Stimulated activated naive CD8-positive, alpha-beta T cell treated with anti-CD3 and anti-CD28 coated beads, Interleukin-15, Interleukin-2, amounts not matched to agents 100 ng/mL and 50 ng/mL, for 24 hours (primary cell): ENCODE measurements at regions not wholly inside any gene's neighbourhood (a gene's known extent, or its start where the extent isn't known, plus 50 kb on each side); places are given as distances from the start of the nearest gene placed in this dataset.
"Not testable (repeated sequence)": the region's sequence is repeated elsewhere in the genome, so short reads cannot be mapped to it uniquely, and the experiment has no call there.

Experiments used
- H3K27ac Mint-ChIP-seq: one replicate; pipeline ENCODE4 v1.8.0; 2021; ENCODE audit warnings: mild to moderate bottlenecking, mixed read lengths
- H3K27me3 Mint-ChIP-seq: one replicate; pipeline ENCODE4 v1.8.0; 2021; ENCODE audit warnings: mixed read lengths
- H3K36me3 Mint-ChIP-seq: one replicate; pipeline ENCODE4 v1.8.0; 2021; ENCODE audit warnings: low read depth, mixed read lengths
- H3K4me1 Mint-ChIP-seq: one replicate; pipeline ENCODE4 v1.8.0; 2021; ENCODE audit warnings: low read depth, mixed read lengths
- H3K4me3 Mint-ChIP-seq: one replicate; pipeline ENCODE4 v1.8.0; 2021; ENCODE audit warnings: mild to moderate bottlenecking, mixed read lengths
- H3K9me3 Mint-ChIP-seq: one replicate; pipeline ENCODE4 v1.8.0; 2021; ENCODE audit warnings: mixed read lengths

DNA sequence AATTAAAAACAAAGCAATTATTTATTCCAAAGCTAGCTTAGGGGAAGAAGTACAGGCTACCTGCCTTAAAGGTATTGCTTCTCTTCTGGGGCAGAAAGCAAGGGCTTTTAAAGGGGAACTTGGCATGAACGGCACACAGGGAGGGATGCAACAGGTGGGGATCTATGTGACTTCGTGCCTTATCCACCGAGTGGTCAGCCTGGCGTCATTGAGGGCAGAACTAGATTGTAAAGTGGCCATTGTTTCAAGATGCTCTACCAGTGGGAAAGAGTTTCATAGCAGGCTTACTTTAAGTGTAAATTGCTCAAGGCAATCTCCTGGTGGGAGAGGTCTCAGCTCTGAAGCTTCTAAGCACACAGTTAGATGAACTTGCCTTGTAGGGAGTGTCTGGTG is 360.4 kb downstream of the ATP23 start:
- H3K4me1 Mint-ChIP-seq: no peaks in the 10 kb centered on the region
- no peaks in the 10 kb centered on the region for H3K27me3 Mint-ChIP-seq
- H3K9me3 Mint-ChIP-seq: no peaks in the 10 kb centered on the region
- H3K36me3 Mint-ChIP-seq: no peaks in the 10 kb centered on the region
- no peak overlapping the region for H3K27ac Mint-ChIP-seq
- no peak overlapping the region for H3K4me3 Mint-ChIP-seq

DNA sequence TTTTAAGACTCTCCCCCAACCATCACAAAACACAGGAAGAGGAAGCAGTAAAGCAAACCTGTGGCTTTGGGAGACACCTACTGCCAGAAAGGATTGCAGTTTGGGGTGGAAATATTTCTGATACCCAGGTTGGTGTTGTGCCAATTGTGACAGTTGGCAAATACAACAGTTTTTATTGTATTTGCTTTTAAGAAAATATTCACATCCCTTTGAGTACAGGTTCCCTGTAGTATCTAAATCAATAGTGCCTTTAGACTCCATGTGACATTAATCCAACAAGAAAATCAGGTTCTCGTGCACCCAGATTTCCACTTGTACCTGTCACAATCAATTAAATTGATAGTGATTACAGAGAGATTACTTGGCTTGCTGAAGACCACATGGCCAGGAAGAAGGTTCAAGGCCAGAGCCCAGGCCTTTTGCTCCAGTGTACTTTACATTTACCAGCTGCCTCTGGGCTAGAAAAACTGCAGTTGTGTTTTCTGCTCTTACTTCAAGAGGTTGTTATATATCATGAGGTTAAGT is 361.2 kb downstream of the ATP23 start:
- no peaks in the 10 kb centered on the region for H3K4me1 Mint-ChIP-seq
- no peaks in the 10 kb centered on the region for H3K36me3 Mint-ChIP-seq
- no peak overlapping the region for H3K4me3 Mint-ChIP-seq
- no peak overlapping the region for H3K27ac Mint-ChIP-seq
- peaks cover 1% of the 10 kb centered on the region for H3K9me3 Mint-ChIP-seq
- no peaks in the 10 kb centered on the region for H3K27me3 Mint-ChIP-seq

DNA sequence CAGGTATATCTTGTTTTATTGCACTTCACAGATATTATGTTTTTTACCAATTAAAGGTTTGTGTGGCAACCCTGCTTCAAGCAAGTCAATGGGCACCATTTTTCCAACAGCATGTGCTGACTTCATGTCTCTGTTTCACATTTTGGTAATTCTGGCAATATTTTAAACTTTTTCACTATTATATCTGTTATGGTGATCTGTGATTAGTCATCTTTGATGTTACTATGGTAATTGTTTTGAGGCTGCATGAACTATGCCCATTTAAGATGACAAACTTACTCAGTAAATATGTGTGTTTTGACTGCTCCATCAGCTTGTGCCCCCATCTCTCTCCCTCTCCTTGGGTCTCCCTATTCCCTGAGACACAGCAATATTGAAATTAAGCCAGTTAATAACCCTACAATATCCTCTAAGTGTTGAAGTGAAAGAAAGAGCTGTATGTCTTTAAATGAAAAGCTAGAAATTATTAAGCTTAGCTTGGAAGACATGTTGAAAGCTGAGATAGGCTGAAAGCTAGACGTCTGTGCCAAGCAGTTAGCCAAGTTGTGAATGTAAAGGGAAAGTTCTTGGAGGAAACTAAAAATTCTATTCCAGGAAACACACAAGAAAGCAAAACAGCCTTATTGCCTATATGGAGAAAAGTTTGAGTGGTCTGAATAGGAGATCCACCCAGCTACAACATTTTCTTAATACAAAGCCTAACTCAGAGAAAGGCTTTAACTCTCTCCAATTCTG is 365.1 kb downstream of the ATP23 start:
- Mint-ChIP-seq H3K36me3 (no peaks in the 10 kb centered on the region), H3K27ac (no peak overlapping the region), H3K9me3 (peaks cover 4% of the 10 kb centered on the region), H3K4me3 (no peak overlapping the region), H3K4me1 (no peaks in the 10 kb centered on the region), H3K27me3 (no peaks in the 10 kb centered on the region)

DNA sequence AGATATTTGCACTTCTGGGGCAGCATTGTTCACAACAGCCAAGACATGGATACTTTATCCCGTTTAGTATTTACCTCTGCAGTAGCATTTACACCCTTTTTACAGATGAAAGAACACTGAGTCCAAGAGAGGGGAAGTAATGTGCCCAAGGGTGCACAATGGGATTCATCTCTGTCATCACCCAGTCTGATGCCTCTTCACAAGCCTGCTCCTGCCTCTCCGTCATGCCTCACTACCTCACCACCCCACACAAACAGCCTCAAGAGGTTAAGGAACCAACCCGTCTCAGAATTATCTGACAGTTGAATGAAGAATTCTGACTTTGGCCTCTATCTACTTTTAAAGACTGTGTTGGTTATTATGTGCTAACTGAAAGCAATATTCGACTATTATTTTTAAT is 368.4 kb downstream of the ATP23 start:
- no peaks in the 10 kb centered on the region for H3K36me3 Mint-ChIP-seq
- H3K4me3 Mint-ChIP-seq: no peak overlapping the region
- H3K27ac Mint-ChIP-seq: no peak overlapping the region
- no peaks in the 10 kb centered on the region for H3K27me3 Mint-ChIP-seq
- H3K9me3 Mint-ChIP-seq: peaks cover 4% of the 10 kb centered on the region
- H3K4me1 Mint-ChIP-seq: no peaks in the 10 kb centered on the region

DNA sequence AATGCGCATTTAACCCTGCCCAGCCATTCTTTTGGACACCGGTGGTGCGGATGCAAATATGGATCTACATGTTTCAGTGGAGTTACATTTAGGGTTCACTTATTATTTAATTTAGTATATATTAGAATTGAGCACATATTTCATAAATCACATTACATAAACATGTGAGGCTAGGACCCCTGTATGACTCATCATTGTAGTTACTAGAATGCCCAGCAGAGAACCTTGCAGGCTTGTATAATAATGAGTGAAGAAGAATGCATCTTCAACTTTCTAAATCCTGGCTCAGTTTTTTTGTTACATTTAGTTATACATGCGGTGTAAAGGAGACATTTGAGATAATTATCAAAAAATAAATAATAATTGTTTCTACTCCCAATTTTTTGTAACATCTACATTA is 369.0 kb downstream of the ATP23 start:
- H3K4me3 Mint-ChIP-seq: no peak overlapping the region
- peaks cover 4% of the 10 kb centered on the region for H3K9me3 Mint-ChIP-seq
- H3K4me1 Mint-ChIP-seq: no peaks in the 10 kb centered on the region
- H3K36me3 Mint-ChIP-seq: no peaks in the 10 kb centered on the region
- no peak overlapping the region for H3K27ac Mint-ChIP-seq
- H3K27me3 Mint-ChIP-seq: no peaks in the 10 kb centered on the region

DNA sequence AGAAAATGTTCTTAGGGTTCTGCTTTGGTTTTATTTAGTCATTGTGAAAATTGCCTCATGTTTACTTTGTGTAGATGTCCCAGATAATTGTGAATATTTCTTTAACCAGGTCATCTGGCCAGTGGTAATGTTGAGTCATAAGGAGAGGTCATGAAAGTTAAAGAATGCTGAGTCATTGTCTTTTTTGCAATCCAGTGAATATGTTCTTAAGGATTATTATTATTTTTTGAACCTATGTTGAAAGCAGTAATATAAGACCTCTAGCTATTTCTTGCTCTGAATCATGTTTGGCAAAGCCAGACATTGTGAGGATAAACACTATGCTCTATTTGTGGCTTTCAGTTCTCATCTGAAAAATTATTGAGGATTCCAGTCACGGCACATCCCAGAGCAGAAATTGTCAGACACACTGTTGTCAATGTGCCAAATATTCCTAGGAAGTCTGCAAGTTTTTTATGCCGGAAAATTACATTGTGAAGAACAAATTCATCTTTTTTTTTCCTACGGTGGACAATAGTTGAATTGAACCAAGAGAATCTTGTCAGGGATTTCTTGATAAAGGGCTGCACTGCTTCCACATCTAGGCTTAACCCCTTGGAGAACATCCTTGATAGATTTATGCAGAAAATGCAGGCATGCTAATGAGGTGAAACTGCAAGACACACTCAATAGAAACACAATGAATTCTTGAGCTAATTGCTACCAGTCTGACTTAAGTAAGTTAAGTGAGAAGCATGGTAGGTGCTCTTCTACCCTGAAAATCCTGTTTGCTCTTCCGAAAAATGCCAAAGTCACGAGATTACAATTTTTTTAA is 369.6 kb downstream of the ATP23 start:
- Mint-ChIP-seq H3K27me3 (no peaks in the 10 kb centered on the region), H3K36me3 (no peaks in the 10 kb centered on the region), H3K4me1 (no peaks in the 10 kb centered on the region), H3K9me3 (peaks cover 4% of the 10 kb centered on the region), H3K4me3 (no peak overlapping the region), H3K27ac (no peak overlapping the region)

DNA sequence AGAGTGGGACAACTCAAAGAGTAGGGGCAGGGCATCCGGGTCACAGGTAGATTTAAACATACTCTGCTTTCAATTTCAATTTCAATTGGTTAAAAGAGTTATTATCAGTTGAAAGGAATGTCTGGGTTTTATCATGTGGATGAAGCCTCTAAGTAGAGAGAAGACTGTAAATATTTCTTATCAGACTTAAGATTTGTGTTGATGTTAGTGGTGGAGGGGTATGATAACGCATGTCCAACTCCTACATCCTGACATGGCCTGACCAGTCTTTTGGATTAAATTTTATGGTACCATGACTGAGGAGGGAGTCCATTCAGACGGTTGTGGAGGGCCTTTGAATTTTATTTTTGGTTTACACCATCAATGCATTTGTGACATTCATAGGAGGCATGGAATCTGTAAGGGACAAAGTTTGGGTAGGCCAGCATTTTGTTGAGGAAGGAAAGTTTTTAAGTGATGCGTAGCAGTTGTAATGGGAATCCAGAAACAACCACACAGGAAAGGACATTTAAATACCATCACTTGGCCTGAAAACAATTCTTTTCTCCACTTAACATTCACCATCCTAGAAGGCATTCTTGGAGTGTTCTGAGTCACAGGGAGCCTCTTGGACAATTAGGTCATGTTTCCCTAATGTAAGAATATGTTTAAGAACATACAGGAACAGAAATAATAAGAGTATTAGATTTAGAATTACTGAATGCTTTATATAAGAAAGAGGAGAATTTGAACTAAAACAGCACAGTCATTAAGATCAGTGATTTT is 371.9 kb downstream of the ATP23 start:
- Mint-ChIP-seq H3K27ac (no peak overlapping the region), H3K36me3 (no peaks in the 10 kb centered on the region), H3K4me3 (no peak overlapping the region), H3K27me3 (no peaks in the 10 kb centered on the region), H3K4me1 (no peaks in the 10 kb centered on the region), H3K9me3 (no peaks in the 10 kb centered on the region)

DNA sequence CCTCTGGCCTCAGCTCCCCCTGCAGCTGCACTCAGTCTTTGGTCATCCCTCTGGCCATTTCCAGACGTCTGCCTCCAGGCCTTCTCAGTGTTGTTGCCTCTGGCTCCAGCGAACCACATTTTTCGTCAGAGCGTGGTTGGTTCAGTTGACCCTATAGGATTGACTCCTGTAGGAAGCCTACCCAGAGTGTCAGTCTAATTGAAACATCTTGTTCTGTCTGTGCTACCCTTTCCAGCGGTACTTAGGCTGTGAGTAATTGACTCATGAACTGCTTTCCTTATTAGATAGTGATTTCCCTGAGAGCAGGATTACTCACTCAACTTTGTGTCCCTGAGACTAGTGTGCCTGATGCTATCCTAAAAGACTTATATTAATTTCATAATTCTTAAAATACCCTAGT is 373.2 kb downstream of the ATP23 start:
- Mint-ChIP-seq H3K36me3 (no peaks in the 10 kb centered on the region), H3K4me3 (no peak overlapping the region)

DNA sequence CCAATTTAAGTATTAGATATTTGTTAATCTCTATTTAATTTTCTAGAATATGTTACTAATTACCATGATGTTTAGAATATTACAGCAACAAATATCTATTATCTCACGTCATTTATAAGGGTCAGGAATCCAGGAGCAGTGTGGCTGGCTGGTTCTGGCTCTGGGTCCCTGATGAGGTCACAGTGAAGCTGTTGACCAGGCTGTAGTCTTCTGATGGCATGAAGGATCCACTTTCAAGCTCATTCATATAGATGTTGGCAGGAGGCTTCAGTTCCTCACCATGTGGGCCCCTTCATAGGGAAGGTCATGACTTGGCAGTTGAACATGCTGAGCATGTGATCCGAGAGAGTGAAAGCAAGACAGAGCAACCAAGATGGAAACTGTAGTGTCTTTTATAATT is 375.6 kb downstream of the ATP23 start:
- Mint-ChIP-seq H3K9me3 (no peaks in the 10 kb centered on the region), H3K36me3 (no peaks in the 10 kb centered on the region), H3K4me3 (no peak overlapping the region), H3K4me1 (no peaks in the 10 kb centered on the region), H3K27ac (no peak overlapping the region), H3K27me3 (no peaks in the 10 kb centered on the region)

More for the DNA sequence above, 373.2 kb downstream of the ATP23 start:
- Mint-ChIP-seq H3K9me3 (no peaks in the 10 kb centered on the region), H3K4me1 (no peaks in the 10 kb centered on the region), H3K27ac (no peak overlapping the region), H3K27me3 (no peaks in the 10 kb centered on the region)

DNA sequence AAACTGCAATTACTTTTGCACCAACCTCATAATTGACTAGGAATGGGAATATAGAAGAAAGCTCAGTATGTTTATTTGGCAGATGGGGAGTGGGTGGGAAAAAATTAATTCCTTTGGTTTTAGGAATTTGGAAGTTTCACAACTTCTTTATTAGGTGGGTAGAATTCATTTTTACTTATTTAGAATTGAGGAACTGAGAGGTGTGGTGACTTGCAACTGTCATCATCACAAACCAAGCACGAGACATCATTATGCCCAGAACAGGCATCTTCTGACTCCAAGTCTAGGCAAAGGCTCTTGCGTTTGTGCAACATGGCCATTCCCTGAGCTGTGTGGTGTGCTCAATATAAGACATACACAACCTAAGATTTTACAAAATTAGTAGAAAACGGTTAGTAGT is 380.0 kb downstream of the ATP23 start:
- H3K27me3 Mint-ChIP-seq: no peaks in the 10 kb centered on the region
- H3K9me3 Mint-ChIP-seq: no peaks in the 10 kb centered on the region
- H3K4me3 Mint-ChIP-seq: no peak overlapping the region
- H3K36me3 Mint-ChIP-seq: no peaks in the 10 kb centered on the region
- no peaks in the 10 kb centered on the region for H3K4me1 Mint-ChIP-seq
- no peak overlapping the region for H3K27ac Mint-ChIP-seq

DNA sequence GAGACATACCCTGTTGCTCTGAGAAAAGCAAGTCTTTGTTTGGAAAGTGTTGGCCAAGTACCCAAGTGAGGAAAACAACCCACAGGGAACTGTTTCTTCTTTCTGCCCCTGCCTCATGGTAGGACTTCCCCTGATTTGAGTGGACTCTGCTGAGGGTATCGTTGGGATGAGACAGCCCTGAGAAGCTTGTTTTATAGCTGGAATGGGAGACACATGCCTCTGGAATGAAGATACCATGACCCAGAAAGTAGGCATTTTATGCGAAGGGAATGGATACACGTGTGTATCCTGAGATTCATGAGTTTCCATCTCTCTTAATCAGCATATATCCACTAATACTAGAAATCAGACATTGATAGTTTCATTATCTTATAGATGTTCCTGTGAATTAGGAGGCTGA is 382.3 kb downstream of the ATP23 start:
- Mint-ChIP-seq H3K27ac (no peak overlapping the region), H3K4me3 (no peak overlapping the region), H3K4me1 (no peaks in the 10 kb centered on the region), H3K27me3 (no peaks in the 10 kb centered on the region), H3K9me3 (no peaks in the 10 kb centered on the region), H3K36me3 (no peaks in the 10 kb centered on the region)

DNA sequence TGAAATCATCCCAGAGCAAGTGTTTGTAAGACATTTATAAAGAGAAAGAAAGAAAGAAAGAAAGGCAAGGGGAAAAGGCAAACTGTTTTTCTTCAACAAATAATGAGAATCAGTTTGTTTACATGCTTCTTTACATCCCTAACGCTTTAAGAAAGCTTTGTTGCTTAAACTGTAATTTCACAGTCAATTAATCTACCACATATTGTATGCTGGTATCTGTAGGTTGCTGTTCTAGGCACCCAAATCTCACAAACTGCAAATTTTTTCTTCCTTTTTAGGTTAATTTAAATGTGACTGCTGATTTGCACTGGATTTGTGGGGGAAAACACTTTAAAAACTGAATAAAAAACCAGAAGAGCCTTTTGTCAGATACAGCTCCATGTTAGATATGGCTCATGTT is 384.2 kb downstream of the ATP23 start:
- H3K4me3 Mint-ChIP-seq: no peak overlapping the region
- H3K27ac Mint-ChIP-seq: no peak overlapping the region
- H3K27me3 Mint-ChIP-seq: no peaks in the 10 kb centered on the region

DNA sequence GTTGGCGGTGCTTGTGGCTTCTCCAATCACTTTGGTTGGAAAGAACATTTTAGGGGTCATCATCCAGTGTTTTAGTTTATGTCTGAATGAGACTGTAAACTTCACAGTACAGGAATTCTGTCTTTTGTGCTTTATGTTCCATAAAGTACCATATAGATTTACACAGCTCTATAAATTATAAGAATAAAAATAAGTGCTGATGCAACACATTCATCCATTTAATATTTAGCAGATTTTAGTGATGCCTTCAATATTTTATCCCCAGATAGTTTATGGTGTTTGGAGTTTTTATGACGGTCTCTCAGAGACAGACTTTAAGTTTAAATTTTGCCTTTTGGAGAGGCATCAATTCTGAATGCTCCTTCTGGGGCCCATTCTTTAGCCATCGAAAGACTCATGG is 385.2 kb downstream of the ATP23 start:
- H3K4me3 Mint-ChIP-seq: no peak overlapping the region
- H3K9me3 Mint-ChIP-seq: no peaks in the 10 kb centered on the region
- H3K27ac Mint-ChIP-seq: no peak overlapping the region
- H3K27me3 Mint-ChIP-seq: no peaks in the 10 kb centered on the region
- H3K4me1 Mint-ChIP-seq: no peaks in the 10 kb centered on the region
- no peaks in the 10 kb centered on the region for H3K36me3 Mint-ChIP-seq

More for the DNA sequence above, 384.2 kb downstream of the ATP23 start:
- Mint-ChIP-seq H3K4me1 (no peaks in the 10 kb centered on the region), H3K36me3 (no peaks in the 10 kb centered on the region), H3K9me3 (no peaks in the 10 kb centered on the region)

DNA sequence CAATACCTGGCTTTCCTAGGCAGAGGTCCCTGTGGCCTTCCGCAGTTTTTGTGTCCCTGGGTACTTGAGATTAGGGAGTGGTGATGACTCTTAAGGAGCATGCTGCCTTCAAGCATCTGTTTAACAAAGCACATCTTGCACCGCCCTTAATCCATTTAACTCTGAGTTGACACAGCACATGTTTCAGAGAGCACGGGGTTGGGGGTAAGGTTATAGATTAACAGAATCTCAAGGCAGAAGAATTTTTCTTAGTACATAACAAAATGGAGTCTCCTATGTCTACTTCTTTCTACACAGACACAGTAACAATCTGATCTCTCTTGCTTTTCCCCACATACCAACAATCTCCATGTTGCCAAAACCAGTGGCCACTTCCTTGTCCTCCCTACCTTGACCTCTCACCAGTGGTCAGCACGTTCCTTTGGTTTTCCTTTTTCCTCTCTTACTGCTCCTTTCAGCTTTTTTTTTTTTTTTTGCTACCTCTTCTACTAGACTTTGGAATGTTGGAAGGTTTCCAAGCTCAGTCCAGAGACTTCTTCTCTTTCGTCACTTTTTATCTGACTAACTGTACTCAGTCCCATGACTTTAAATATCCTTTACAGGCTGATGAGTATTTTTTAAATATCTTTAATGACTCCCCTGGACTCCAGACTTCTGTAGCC is 395.3 kb downstream of the ATP23 start:
- not testable (repeated sequence) for H3K36me3 Mint-ChIP-seq, H3K9me3 Mint-ChIP-seq, H3K4me3 Mint-ChIP-seq, H3K27ac Mint-ChIP-seq, H3K27me3 Mint-ChIP-seq, H3K4me1 Mint-ChIP-seq

DNA sequence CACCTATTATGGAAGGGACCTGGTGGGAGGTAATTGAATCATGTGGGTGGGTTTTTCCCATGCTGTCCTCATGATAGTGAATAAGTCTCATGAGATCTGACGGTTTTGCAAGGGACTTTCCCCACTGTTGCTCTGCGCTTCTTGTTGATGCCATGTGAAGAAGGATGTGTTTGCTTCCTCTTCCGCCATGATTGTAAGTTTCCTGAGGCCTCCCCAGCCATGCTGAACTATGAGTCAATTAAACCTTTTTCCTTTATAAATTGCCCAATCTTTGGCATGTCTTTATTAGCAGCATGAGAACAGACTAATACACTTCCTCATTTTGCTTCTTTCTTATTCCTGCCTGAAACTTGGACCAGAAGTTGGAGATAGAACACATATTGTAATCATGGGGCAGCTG is 396.2 kb downstream of the ATP23 start:
- not testable (repeated sequence) for H3K27ac Mint-ChIP-seq, H3K4me1 Mint-ChIP-seq, H3K36me3 Mint-ChIP-seq, H3K9me3 Mint-ChIP-seq, H3K27me3 Mint-ChIP-seq, H3K4me3 Mint-ChIP-seq
